SIG-M5 treated with dmso at 0.1 percent for 504 hours (cell line): ENCODE measurements at regions not wholly inside any gene's neighbourhood (a gene's known extent, or its start where the extent isn't known, plus 50 kb on each side); places are given as distances from the start of the nearest gene placed in this dataset.
A peak's percentile ranks its signal among the peaks of the same experiment; 100 is the strongest.

Source experiments
- DNase-seq: peaks from one replicate; lab custom pipeline; 2025; ENCODE audit not compliant: unreplicated experiment; lab: John Stamatoyannopoulos, UW

DNA sequence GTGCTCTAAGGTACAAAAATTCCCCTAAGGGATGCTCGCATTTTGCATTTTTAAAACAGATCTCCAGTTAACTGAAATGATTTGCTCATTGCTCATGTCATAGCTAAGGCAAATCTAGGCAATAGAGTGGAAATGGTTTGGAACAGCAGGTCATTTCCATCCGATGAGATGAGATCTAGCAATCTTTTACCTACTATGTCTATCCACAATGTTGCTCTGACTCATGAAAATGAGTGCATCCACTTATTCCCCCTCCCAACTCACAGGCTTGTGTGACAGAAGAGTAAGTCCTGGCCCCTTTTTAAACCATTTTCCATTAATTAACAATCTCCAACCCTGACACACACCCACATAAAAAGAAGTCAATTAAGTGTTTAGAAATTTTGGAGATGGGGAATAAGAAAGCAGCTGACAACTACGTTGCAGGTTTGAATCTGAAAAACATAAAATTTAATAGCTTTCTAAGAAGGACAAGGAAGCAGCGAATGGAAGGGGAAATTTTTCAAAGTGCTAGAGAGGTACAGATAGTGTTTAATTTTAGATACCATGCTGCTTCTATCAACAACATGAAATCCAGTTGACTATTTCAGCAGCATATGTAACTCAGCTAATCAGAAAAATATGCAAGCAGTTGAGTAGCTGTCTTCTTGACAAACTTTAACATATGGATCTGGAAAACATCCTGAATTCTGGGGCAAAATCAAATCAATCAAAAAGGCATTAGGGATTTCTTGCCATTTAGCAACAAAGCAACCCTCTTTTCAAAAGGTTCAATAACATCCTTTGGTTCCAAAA lies 112.0 kb downstream of the TMCO5A start:
- no peak for DNase-seq

GRCh38 chr15:38048001-38048455 lies 113.6 kb downstream of the TMCO5A start:
- no peak for DNase-seq

DNA sequence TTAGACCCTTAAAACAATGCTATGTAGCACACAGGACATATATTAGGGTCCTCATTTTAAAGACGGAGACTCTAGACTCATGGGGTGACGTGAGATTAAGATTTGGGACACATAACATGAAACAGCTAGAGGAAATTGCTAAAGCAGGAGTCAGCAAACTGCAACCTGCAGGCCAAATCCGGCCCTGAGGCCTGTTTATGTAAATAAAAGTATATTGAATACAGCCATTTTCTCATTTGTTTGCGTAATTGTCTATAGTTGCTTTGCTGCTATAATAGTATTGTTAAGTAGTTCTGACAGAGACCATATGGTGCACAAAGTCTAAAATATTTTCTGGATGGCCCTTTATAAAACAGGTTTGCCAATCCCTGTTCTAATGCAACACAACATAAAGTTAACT lies 115.5 kb downstream of the TMCO5A start:
- DNase-seq: no peak

DNA sequence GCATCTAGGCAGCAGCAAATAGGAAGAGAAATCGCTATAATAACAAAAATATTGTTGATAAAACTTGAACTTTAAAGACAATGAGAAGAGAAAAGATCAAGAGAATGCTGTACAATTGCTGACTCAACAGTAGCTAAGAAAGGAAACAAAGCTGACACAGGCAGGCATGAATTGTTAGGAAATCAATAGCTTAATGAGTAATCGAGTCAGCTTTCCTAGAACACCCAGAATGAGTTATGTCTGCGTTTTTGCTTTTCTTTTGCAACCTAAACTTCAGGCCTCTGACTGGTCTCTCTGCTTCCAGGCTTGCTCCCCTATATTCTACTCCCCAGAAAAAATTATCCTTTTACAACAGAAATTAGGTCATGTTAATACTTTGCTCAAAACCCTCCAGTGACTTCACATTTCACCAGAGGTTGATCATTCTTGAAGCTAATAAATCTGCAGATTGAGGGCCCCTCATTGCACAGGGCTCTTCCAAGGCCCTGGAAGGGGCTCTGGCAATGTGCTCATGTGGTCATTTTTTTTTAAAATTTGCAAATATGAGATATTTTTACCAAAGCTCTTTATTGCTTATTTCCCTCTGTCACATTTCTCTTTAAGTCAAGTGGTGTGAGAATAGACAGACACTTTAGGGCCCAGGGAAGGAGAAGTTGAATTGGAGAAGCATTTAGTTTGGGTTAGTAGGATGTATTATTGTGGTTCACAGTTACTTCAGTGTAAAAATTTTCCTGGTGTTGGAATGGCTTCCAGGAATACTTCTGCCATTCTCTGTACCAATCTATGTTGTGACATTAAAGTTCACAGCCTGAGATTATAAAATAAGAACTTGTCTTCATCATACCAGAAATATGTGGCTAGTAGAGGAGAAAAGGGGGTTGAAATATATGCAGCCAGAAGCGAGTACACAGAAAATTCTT lies 116.3 kb downstream of the TMCO5A start:
- DNase-seq: no peak

GRCh38 chr15:38053205-38053604 lies 118.8 kb downstream of the TMCO5A start:
- no peak for DNase-seq

- no peak for DNase-seq
Measured at GRCh38 chr15:38053776-38054175, 119.3 kb downstream of the TMCO5A start.

DNA sequence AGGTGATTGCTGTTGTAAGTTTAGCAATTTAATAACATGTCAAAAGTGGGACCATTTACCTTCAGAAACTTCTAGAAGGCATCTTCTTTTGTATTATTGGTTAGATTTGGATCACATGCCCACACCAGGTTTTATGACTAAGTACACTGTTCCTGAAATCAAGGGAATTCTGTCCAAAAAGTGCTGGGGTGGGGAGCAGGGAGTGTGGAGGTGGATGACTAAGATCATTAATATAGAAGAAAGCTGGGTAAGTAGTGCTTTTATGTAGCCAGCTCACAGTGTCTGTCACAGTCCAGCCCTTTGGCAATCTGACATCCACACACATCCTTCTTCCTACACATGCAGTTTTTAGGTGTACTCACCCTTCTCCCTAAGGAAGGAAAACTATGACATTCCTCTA lies 120.0 kb downstream of the TMCO5A start:
- no peak for DNase-seq

GRCh38 chr15:38058596-38059075 lies 124.2 kb downstream of the TMCO5A start:
- no peak for DNase-seq

- no peak for DNase-seq
Measured at GRCh38 chr15:38059665-38060064, 125.2 kb downstream of the TMCO5A start.

- no peak for DNase-seq
Measured at GRCh38 chr15:38061856-38062649, 127.6 kb downstream of the TMCO5A start.

DNA sequence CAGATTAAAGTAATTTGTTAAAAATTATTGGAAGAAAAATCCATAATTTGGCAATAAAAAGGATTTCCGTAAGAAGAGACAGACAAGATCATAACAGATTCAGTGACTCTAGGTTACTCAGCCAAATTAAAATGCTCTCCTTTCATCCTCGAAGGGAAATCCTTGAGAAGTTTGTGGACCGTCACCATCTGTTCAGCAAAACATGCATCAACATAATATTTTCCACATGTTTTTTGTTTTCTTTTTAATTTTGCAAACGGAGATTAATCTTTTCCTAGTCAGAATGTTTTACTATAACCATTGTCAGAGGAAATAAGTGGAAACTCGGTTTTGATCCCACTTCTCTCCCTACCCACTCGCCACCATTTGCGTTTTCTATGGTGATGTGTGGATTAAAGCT lies 128.3 kb downstream of the TMCO5A start:
- DNase-seq: no peak

DNA sequence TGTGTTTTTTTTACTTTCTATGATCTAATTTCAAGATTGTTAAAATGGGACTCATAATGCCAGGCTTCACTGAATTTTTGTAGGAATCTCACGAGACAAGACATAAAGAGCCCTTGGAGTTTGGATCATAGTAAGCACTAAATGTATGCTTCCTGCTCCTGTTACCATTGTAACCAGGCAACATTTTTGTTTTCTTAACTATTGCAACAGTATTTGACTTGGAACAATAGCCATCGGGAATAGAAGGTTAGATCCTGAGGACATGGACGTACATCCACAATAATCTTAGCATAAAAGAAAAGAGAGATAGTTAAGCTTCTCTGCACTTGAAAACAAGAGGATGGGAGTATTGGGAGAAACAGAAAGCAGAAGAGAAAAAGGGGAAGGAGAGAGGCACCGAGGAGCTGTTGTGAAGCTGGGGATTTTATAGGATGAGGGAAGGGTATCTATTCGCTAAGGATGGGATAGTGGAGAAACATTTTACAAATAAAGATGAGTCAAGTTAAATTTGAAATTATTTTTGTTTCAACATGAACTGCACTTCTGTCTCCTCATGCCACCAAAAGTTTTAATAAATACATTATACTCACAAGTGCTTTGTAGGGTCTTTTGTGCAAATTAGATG lies 131.4 kb downstream of the TMCO5A start:
- DNase-seq: peak; percentile 50

DNA sequence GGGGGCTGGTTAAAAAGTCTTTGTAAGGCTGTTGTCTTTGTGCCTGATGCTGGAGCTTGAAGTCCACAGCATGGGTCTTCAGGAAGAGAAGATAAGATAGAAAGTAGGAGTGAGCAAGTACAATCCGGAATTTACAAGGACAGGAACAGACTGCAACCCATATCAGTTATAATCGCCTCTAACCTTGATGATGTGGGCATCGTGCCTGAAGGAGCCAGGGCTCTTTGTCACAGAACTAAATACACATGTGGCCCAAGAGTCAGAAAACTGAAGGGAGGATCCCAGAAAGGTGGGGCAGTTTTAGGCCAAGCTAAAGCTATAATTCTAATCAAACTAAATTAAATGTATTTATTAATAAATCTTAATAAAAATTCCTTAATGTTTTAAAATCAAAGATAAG lies 132.2 kb downstream of the TMCO5A start:
- no peak for DNase-seq

DNA sequence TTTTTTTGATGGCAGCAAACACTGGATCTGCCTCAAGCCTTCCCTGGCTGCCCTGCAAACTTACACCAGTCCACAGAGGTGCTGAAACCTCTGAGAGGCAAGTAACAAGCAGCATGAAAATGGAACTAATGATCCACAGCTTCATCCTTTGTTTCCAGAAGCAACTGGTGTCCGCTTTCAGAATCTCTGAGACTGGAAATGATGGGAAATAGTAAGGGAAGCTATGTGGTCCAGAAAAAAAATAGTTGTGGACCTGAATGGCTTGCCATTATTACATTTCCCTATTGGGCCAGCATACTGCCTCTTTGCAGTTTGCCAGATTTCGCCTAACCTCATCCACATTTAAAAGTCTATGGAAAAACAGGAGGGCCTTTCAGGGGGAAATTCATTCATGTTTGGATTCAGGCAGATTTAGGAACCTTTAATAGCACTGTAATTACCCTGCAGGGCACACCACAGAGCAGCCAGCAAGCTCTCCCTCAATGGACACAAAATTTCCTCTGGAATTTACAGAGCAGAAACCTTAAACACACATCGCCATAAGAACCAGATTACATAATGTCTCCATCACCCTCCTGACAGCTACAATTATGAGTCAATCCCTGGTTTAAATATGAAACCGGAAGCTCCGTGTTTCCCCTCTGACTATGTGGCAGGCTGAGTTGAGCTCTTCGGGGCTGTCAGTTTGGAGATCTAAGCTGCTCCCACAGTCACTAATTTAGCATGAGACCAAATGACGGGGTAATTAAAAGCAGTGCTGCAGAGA lies 134.4 kb downstream of the TMCO5A start:
- peak; percentile 89 for DNase-seq

DNA sequence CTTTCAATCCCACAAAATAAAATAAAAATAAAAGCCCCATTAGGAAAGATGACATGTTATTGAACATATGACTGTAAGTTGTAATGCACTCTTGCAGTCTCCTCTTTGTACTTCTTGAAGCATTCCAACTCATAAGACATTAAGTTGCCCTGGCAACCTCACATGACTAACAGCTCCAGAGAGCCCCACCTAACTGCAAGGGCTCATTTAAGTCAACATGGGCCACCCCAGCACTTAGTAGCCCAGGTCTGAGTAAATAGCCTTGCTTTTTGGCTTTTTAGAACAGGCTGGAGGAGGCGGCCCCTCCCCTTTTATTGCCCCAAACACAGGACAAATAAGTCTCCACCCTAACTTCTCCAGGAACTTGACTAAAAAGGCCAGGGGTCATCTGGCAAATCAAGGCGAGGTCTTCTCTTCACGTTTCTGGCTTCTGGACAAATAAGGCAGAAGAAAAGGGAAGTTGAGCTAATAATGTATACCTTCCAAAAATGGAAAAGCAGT lies 135.1 kb downstream of the TMCO5A start:
- DNase-seq: peak; percentile 33

DNA sequence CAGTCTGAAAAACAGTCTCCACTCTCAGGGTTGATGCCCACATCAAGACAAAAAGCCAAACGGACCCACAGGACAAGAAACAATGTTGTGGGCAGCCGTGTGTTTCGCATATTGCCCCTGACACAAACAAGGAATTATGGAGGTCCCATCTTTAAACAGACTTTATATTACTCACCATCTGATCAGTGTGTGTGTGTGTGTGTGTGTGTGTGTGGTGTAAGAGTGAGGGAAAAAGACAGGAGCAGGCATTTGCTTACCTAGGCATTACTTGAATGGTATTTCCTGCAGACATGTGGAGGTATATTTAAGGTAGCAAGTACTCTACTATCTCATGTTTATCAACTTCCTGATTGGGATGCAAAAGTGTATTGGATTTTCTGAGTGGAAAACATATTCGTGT lies 136.3 kb downstream of the TMCO5A start:
- no peak for DNase-seq

- DNase-seq: no peak
Measured at GRCh38 chr15:38071211-38071972, 137.0 kb downstream of the TMCO5A start.

- no peak for DNase-seq
Measured at GRCh38 chr15:38072007-38072347, 137.5 kb downstream of the TMCO5A start.
